NCI-H2029 treated with DMSO at 0.1 percent for 48 hours (cell line): ENCODE measurements at regions not wholly inside any gene's neighbourhood (a gene's known extent, or its start where the extent isn't known, plus 50 kb on each side); places are given as distances from the start of the nearest gene placed in this dataset.
"Not testable (repeated sequence)": the region's sequence is repeated elsewhere in the genome, so short reads cannot be mapped to it uniquely, and the experiment has no call there.

Source experiments
- DNase-seq: peaks from one replicate; lab custom pipeline; 2025; lab: John Stamatoyannopoulos, UW

- no peak for DNase-seq
Observed at GRCh38 chr3:160047876-160048275, 59.2 kb downstream of the IL12A start.

GRCh38 chr3:160049038-160049437 is 60.4 kb downstream of the IL12A start:
- DNase-seq: no peak

- DNase-seq: no peak
Observed at GRCh38 chr3:160049565-160049964, 60.9 kb downstream of the IL12A start.

- DNase-seq: no peak
Observed at GRCh38 chr3:160049988-160050387, 61.4 kb downstream of the IL12A start.

- DNase-seq: no peak
Observed at GRCh38 chr3:160052385-160053047, 63.9 kb downstream of the IL12A start.

GRCh38 chr3:160053048-160053391 is 64.4 kb downstream of the IL12A start:
- no peak for DNase-seq

- not testable (repeated sequence) for DNase-seq
Observed at GRCh38 chr3:160054862-160055261, 66.2 kb downstream of the IL12A start.

GRCh38 chr3:160055659-160056058 is 67.0 kb downstream of the IL12A start:
- no peak for DNase-seq

- DNase-seq: no peak
Observed at GRCh38 chr3:160057331-160057730, 68.7 kb downstream of the IL12A start.

- DNase-seq: no peak
Observed at GRCh38 chr3:160060409-160061027, 71.9 kb downstream of the IL12A start.

- DNase-seq: no peak
Observed at GRCh38 chr3:160061525-160061924, 72.9 kb downstream of the IL12A start.

- DNase-seq: no peak
Observed at GRCh38 chr3:160065282-160065681, 76.6 kb downstream of the IL12A start.

- DNase-seq: no peak
Observed at GRCh38 chr3:160065786-160066185, 77.2 kb downstream of the IL12A start.

- DNase-seq: no peak
Observed at GRCh38 chr3:160069986-160070385, 81.4 kb downstream of the IL12A start.

- DNase-seq: no peak
Observed at GRCh38 chr3:160076519-160076918, 87.9 kb downstream of the IL12A start.

- DNase-seq: no peak
Observed at GRCh38 chr3:160078533-160078932, 89.9 kb downstream of the IL12A start.

- DNase-seq: no peak
Observed at GRCh38 chr3:160081958-160082533, 93.4 kb downstream of the IL12A start.

GRCh38 chr3:160084998-160085397 is 96.4 kb downstream of the IL12A start:
- DNase-seq: no peak

GRCh38 chr3:160088492-160089137 is 100.0 kb downstream of the IL12A start:
- no peak for DNase-seq

GRCh38 chr3:160090653-160091052 is 102.0 kb downstream of the IL12A start:
- DNase-seq: no peak

- no peak for DNase-seq
Observed at GRCh38 chr3:160091441-160091840, 102.8 kb downstream of the IL12A start.

GRCh38 chr3:160092760-160093159 is 104.1 kb downstream of the IL12A start:
- DNase-seq: no peak

- no peak for DNase-seq
Observed at GRCh38 chr3:160094562-160094961, 105.9 kb downstream of the IL12A start.
